Right lobe of liver (tissue), 4 donors: ENCODE measurements at regions not wholly inside any gene's neighbourhood (a gene's known extent, or its start where the extent isn't known, plus 50 kb on each side); places are given as distances from the start of the nearest gene placed in this dataset.

Source experiments
- CTCF ChIP-seq, 4 donors: fragments of 200-600 bp in 3 of 4; fragments of 450-650 bp in 1 of 4; IDR thresholded peaks; one replicate each; pipeline versions ENCODE4 v1.5.1 to v1.8.0; 2016 to 2022; ENCODE audit warnings: antibody characterized with exemption in 4 of 4, mild to moderate bottlenecking in 2 of 4
- POLR2A ChIP-seq: fragments of 450-650 bp; IDR thresholded peaks from one replicate; pipeline ENCODE4 v1.6.1; 2017; ENCODE audit warnings: antibody characterized with exemption, mild to moderate bottlenecking
- donor health status: DM: no; HTN: no; CAD: no.
- donor health status: DM: no; HTN: no; CAD: no.
- donor health status: DM: no; HTN: yes; CAD: no.

GRCh38 chr13:99133230-99133629, 67.4 kb upstream of the UBAC2 start:
- TF ChIP-seq POLR2A: no peak
- TF ChIP-seq CTCF (IDR thresholded peaks at IDR 0.05): no peak
